ENCODE measurements at regions not wholly inside any gene's neighbourhood (a gene's known extent, or its start where the extent isn't known, plus 50 kb on each side); places are given as distances from the start of the nearest gene placed in this dataset.

- TF ChIP-seq CTCF (IDR thresholded peaks at IDR 0.05; ENCODE audit: borderline replicate concordance, extremely low read depth, low read length, poor library complexity, severe bottlenecking) (no peak), EZH2 (IDR thresholded peaks at IDR 0.05; ENCODE audit: borderline replicate concordance, low read depth, low read length, severe bottlenecking) (no peak)
Measured at GRCh38 chr1:5415606-5416005, 576.6 kb downstream of the NPHP4 start.
